ENCODE measurements at regions not wholly inside any gene's neighbourhood (a gene's known extent, or its start where the extent isn't known, plus 50 kb on each side); places are given as distances from the start of the nearest gene placed in this dataset.

DNA sequence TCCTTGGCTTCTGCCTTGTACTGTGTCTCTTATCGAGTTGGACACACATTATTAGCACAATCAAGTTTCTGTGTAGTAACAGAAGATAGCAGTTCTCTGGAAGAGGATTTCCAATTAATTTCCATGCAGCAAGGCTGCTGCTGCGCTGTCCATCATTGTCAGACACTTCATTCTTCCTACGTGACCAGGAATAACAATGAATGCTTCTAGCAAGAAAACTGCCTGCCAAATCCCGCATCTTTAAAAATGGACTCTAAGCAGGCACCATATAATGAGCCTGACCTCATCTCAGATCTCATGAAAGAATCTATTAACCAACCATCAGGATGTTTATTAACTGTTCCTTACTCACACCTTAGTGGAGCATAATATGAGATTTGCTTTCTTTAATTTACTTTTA, 1067.7 kb upstream of the FAM98A start:
- ATAC-seq (ENCODE audit: insufficient number of reproducible peaks, low FRiP score, low read depth) = no peak
- H3K9me3 ChIP-seq = no peaks in the 10 kb centered on the region
- no peak for DNase-seq (ENCODE audit: low spot score)
- H3K27ac ChIP-seq = no peak overlapping the region
- no peak overlapping the region for H3K4me3 ChIP-seq
- no peaks in the 10 kb centered on the region for H3K4me1 ChIP-seq (ENCODE audit: control insufficient read depth in 1 of 2, low read depth in 2 of 2)
- H3K36me3 ChIP-seq = no peaks in the 10 kb centered on the region
- H3K27me3 ChIP-seq (replicated peaks; ENCODE audit: insufficient read depth) = no peaks in the 10 kb centered on the region
- TF ChIP-seq, protein P1, sequence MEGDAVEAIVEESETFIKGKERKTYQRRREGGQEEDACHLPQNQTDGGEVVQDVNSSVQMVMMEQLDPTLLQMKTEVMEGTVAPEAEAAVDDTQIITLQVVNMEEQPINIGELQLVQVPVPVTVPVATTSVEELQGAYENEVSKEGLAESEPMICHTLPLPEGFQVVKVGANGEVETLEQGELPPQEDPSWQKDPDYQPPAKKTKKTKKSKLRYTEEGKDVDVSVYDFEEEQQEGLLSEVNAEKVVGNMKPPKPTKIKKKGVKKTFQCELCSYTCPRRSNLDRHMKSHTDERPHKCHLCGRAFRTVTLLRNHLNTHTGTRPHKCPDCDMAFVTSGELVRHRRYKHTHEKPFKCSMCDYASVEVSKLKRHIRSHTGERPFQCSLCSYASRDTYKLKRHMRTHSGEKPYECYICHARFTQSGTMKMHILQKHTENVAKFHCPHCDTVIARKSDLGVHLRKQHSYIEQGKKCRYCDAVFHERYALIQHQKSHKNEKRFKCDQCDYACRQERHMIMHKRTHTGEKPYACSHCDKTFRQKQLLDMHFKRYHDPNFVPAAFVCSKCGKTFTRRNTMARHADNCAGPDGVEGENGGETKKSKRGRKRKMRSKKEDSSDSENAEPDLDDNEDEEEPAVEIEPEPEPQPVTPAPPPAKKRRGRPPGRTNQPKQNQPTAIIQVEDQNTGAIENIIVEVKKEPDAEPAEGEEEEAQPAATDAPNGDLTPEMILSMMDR (IDR thresholded peaks at IDR 0.05) = no peak

DNA sequence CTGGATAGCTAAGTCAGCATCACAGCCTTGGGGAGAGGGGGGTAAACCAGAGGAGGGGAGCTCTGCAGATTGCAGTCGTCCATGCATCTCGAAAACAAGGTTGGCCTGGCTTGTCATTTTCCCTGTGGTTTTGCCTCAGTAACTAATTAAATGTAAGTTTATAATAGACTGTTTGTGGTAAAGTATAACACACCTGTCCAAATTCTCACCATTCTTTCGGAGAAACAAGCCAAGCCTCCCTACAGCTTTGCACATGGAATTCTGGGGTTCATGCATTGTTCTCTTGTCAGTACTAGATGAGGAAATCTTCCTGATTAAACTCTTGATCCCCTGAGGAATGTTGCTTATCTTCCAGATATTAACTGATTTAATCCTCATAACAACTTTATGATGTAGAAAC, 1065.2 kb upstream of the FAM98A start:
- no peak for DNase-seq (ENCODE audit: low spot score)
- Histone ChIP-seq H3K4me1 (ENCODE audit: control insufficient read depth in 1 of 2, low read depth in 2 of 2) (no peaks in the 10 kb centered on the region), H3K4me3 (no peak overlapping the region), H3K36me3 (no peaks in the 10 kb centered on the region), H3K27ac (no peak overlapping the region), H3K9me3 (no peaks in the 10 kb centered on the region), H3K27me3 (replicated peaks; ENCODE audit: insufficient read depth) (no peaks in the 10 kb centered on the region)
- TF ChIP-seq, protein P1 (IDR thresholded peaks at IDR 0.05) = no peak
- ATAC-seq (ENCODE audit: insufficient number of reproducible peaks, low FRiP score, low read depth) = no peak

DNA sequence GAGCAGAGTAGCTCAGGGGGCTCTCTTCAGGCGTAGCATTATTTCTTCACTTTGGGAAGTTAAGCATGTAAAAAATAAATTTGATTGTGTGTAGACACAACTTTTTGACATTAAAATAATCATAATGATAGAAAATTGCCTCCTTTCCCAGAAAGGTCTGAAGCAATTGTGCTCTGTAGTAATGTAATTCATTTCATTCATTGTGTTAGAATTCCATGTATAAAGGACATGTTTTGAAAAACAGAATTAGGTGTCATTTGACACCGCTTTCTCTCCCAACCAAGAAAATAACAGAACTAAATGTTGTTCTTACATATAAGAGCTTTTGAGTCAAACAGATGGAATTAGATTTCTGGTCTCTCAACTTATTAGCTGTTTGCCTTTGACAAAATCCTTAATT, 1064.2 kb upstream of the FAM98A start:
- Histone ChIP-seq H3K27ac (no peak overlapping the region), H3K36me3 (no peaks in the 10 kb centered on the region), H3K4me1 (ENCODE audit: control insufficient read depth in 1 of 2, low read depth in 2 of 2) (no peaks in the 10 kb centered on the region), H3K9me3 (no peaks in the 10 kb centered on the region), H3K4me3 (no peak overlapping the region), H3K27me3 (replicated peaks; ENCODE audit: insufficient read depth) (no peaks in the 10 kb centered on the region)
- ATAC-seq (ENCODE audit: insufficient number of reproducible peaks, low FRiP score, low read depth) = no peak
- DNase-seq (ENCODE audit: low spot score) = no peak
- TF ChIP-seq, protein P1 (IDR thresholded peaks at IDR 0.05) = no peak

DNA sequence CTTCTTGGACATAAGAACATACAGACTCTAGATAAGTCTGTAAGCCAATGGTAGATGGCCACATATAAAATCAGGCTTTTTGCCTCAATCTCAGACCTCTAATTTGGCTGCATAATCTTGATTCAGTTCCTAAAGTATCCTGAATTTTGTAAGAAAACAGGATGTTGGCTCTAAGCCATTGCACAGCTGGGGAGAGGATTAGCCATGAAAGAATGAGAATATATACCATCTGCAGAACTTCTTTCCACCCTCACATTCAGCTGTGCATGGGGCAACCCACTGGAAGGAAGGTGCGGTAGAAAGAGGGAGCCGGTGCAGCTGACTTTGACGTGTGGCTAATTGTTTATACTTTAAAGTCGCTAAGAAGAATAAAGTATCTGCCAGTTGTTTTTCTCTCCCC, 1061.6 kb upstream of the FAM98A start:
- Histone ChIP-seq H3K4me3 (no peak overlapping the region), H3K27ac (no peak overlapping the region), H3K9me3 (no peaks in the 10 kb centered on the region), H3K36me3 (no peaks in the 10 kb centered on the region), H3K4me1 (ENCODE audit: control insufficient read depth in 1 of 2, low read depth in 2 of 2) (no peaks in the 10 kb centered on the region), H3K27me3 (replicated peaks; ENCODE audit: insufficient read depth) (no peaks in the 10 kb centered on the region)
- DNase-seq (ENCODE audit: low spot score) = no peak
- TF ChIP-seq, protein P1 (IDR thresholded peaks at IDR 0.05) = no peak
- ATAC-seq (ENCODE audit: insufficient number of reproducible peaks, low FRiP score, low read depth) = no peak

DNA sequence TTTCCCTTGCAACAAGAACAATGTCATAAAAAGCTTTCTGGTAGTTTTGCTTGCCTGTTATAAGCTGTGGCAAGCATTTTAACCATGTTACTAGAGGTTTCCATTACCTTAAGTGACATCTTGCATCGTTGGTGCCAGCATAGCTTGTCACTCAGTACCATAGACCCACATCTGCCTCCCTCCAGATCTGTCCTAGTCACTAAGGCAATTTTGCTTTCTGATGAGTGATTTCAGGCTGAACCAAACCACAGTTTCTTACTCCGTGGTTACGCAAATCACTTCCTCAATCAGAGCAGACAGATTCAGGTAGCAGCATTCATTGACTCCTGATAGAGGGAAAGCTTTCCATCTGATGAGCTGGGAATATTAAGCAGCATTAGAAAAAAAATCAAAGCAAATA, 1057.5 kb upstream of the FAM98A start:
- no peak for DNase-seq (ENCODE audit: low spot score)
- Histone ChIP-seq H3K27ac (no peak overlapping the region), H3K36me3 (no peaks in the 10 kb centered on the region), H3K27me3 (replicated peaks; ENCODE audit: insufficient read depth) (no peaks in the 10 kb centered on the region), H3K9me3 (no peaks in the 10 kb centered on the region), H3K4me1 (ENCODE audit: control insufficient read depth in 1 of 2, low read depth in 2 of 2) (no peaks in the 10 kb centered on the region), H3K4me3 (no peak overlapping the region)
- no peak for ATAC-seq (ENCODE audit: insufficient number of reproducible peaks, low FRiP score, low read depth)
- TF ChIP-seq, protein P1 (IDR thresholded peaks at IDR 0.05) = no peak
